ENCODE measurements at regions not wholly inside any gene's neighbourhood (a gene's known extent, or its start where the extent isn't known, plus 50 kb on each side); places are given as distances from the start of the nearest gene placed in this dataset.

DNA sequence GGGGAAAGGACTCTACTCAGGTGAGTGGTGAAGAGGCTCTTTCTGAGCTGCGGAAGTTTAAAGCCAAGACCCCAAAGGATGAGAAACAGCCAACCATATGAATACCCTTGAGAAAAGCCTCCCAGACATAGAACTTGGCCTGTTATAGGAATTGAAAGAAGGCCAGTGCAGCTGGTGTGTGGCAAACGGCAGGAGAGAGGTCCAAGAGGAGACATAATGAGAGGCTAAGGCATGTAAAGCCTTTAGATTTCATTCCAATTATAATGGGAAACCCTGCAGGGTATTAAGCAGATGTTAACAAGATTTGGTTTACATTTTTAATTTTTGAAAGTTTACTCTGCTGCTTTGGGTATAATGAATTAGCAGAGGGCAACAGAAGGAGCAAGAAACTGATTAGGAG, 552.1 kb upstream of the FBXO33 start:
- Histone ChIP-seq H3K27me3 (ENCODE audit: insufficient read depth) (no peaks in the 10 kb centered on the region), H3K79me2 (replicated peaks; ENCODE audit: insufficient read depth) (no peaks in the 10 kb centered on the region), H4K20me1 (replicated peaks; ENCODE audit: insufficient read depth) (no peaks in the 10 kb centered on the region), H3F3A (replicated peaks; ENCODE audit: low read depth) (no peaks in the 10 kb centered on the region), H3K4me2 (no peak overlapping the region), H3K9me2 (ENCODE audit: insufficient read depth) (no peaks in the 10 kb centered on the region), H3K4me3 (no peak overlapping the region), H2AFZ (no peak overlapping the region), H3K27ac (ENCODE audit: low read depth) (no peak overlapping the region), H3K4me1 (ENCODE audit: insufficient read depth) (no peaks in the 10 kb centered on the region), H3K36me3 (ENCODE audit: insufficient read depth) (no peaks in the 10 kb centered on the region)
- Mint-ChIP-seq H3K4me1 (peaks cover 4% of the 10 kb centered on the region; the same call in 1 of the 3 replicates), H3K9me3 (no peaks in the 10 kb centered on the region), H3K27ac (no peak overlapping the region), H3K27me3 (ENCODE audit: insufficient read depth, low read depth, poor library complexity) (no peaks in the 10 kb centered on the region), H3K36me3 (ENCODE audit: low read depth) (no peaks in the 10 kb centered on the region), H3K4me3 (no peak overlapping the region)
- TF ChIP-seq ZNF114 (CRISPR knock-in tag; IDR thresholded peaks at IDR 0.05) (no peak), EZH2phosphoT487 (IDR thresholded peaks at IDR 0.05; ENCODE audit: unreplicated experiment) (no peak)
- TF ChIP-seq, protein P1, sequence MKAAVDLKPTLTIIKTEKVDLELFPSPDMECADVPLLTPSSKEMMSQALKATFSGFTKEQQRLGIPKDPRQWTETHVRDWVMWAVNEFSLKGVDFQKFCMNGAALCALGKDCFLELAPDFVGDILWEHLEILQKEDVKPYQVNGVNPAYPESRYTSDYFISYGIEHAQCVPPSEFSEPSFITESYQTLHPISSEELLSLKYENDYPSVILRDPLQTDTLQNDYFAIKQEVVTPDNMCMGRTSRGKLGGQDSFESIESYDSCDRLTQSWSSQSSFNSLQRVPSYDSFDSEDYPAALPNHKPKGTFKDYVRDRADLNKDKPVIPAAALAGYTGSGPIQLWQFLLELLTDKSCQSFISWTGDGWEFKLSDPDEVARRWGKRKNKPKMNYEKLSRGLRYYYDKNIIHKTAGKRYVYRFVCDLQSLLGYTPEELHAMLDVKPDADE (IDR thresholded peaks at IDR 0.05) = no peak
- ATAC-seq (no peak), DNase-seq (ENCODE audit: low spot score) (no peak)

DNA sequence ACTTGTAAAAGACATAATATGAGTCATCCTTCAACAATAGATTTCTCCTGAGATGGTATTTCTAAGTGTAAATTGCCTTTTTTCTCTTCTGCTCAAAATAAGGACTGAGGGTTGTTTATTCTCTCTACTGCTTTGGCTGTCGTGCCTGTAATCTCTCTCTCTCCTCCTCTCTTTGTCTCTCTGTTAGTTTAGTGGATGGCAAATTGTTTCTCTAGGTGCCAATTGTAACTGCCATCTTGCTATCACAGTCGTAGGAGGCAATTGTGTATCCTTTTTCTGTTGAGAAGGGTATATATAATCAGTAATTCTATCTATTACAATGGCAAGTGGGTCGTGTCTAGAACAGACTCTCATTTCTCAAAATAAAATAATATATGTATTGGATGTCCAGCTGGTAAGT, 545.0 kb upstream of the FBXO33 start:
- no peaks in the 10 kb centered on the region for H3K79me2 ChIP-seq (replicated peaks; ENCODE audit: insufficient read depth)
- peaks cover 3% of the 10 kb centered on the region; the same call in 1 of the 2 replicates for H3K9me2 ChIP-seq (ENCODE audit: insufficient read depth)
- ATAC-seq (no peak), DNase-seq (ENCODE audit: low spot score) (no peak)
- no peak overlapping the region for H3K27ac ChIP-seq (ENCODE audit: low read depth)
- Mint-ChIP-seq H3K27ac (no peak overlapping the region), H3K36me3 (ENCODE audit: low read depth) (no peaks in the 10 kb centered on the region), H3K4me3 (no peak overlapping the region), H3K9me3 (no peaks in the 10 kb centered on the region), H3K27me3 (ENCODE audit: insufficient read depth, low read depth, poor library complexity) (no peaks in the 10 kb centered on the region), H3K4me1 (peaks cover 8% of the 10 kb centered on the region; the same call in 2 of the 3 replicates)
- no peaks in the 10 kb centered on the region for H3F3A ChIP-seq (replicated peaks; ENCODE audit: low read depth)
- H4K20me1 ChIP-seq (replicated peaks; ENCODE audit: insufficient read depth) = no peaks in the 10 kb centered on the region
- H3K27me3 ChIP-seq (ENCODE audit: insufficient read depth) = no peaks in the 10 kb centered on the region
- no peak overlapping the region for H2AFZ ChIP-seq
- peaks cover 7% of the 10 kb centered on the region for H3K4me1 ChIP-seq (ENCODE audit: insufficient read depth)
- no peak overlapping the region for H3K4me3 ChIP-seq
- no peak overlapping the region for H3K4me2 ChIP-seq
- no peaks in the 10 kb centered on the region for H3K36me3 ChIP-seq (ENCODE audit: insufficient read depth)
- TF ChIP-seq CREB1 (CRISPR knock-in tag; IDR thresholded peaks at IDR 0.05; ENCODE audit: low read depth) (no peak), ZNF331 (CRISPR knock-in tag; IDR thresholded peaks at IDR 0.05; ENCODE audit: low read depth) (no peak), JUNB (IDR thresholded peaks at IDR 0.05; ENCODE audit: unreplicated experiment) (no peak), POLR2AphosphoS5 (IDR thresholded peaks at IDR 0.05; ENCODE audit: low read depth) (no peak), EZH2phosphoT487 (IDR thresholded peaks at IDR 0.05; ENCODE audit: unreplicated experiment) (no peak), EZH2 (IDR thresholded peaks at IDR 0.05; ENCODE audit: low read depth, unreplicated experiment) (no peak), ZNF114 (CRISPR knock-in tag; IDR thresholded peaks at IDR 0.05) (no peak), STAT1 (IDR thresholded peaks at IDR 0.05; ENCODE audit: unreplicated experiment) (no peak)
- TF ChIP-seq, protein P2, sequence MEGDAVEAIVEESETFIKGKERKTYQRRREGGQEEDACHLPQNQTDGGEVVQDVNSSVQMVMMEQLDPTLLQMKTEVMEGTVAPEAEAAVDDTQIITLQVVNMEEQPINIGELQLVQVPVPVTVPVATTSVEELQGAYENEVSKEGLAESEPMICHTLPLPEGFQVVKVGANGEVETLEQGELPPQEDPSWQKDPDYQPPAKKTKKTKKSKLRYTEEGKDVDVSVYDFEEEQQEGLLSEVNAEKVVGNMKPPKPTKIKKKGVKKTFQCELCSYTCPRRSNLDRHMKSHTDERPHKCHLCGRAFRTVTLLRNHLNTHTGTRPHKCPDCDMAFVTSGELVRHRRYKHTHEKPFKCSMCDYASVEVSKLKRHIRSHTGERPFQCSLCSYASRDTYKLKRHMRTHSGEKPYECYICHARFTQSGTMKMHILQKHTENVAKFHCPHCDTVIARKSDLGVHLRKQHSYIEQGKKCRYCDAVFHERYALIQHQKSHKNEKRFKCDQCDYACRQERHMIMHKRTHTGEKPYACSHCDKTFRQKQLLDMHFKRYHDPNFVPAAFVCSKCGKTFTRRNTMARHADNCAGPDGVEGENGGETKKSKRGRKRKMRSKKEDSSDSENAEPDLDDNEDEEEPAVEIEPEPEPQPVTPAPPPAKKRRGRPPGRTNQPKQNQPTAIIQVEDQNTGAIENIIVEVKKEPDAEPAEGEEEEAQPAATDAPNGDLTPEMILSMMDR (conservative IDR thresholded peaks at IDR 0.05; ENCODE audit: low read depth in 2 of 2) = no peak
- TF ChIP-seq, protein P1 (IDR thresholded peaks at IDR 0.05) = no peak
- TF ChIP-seq, protein P3, sequence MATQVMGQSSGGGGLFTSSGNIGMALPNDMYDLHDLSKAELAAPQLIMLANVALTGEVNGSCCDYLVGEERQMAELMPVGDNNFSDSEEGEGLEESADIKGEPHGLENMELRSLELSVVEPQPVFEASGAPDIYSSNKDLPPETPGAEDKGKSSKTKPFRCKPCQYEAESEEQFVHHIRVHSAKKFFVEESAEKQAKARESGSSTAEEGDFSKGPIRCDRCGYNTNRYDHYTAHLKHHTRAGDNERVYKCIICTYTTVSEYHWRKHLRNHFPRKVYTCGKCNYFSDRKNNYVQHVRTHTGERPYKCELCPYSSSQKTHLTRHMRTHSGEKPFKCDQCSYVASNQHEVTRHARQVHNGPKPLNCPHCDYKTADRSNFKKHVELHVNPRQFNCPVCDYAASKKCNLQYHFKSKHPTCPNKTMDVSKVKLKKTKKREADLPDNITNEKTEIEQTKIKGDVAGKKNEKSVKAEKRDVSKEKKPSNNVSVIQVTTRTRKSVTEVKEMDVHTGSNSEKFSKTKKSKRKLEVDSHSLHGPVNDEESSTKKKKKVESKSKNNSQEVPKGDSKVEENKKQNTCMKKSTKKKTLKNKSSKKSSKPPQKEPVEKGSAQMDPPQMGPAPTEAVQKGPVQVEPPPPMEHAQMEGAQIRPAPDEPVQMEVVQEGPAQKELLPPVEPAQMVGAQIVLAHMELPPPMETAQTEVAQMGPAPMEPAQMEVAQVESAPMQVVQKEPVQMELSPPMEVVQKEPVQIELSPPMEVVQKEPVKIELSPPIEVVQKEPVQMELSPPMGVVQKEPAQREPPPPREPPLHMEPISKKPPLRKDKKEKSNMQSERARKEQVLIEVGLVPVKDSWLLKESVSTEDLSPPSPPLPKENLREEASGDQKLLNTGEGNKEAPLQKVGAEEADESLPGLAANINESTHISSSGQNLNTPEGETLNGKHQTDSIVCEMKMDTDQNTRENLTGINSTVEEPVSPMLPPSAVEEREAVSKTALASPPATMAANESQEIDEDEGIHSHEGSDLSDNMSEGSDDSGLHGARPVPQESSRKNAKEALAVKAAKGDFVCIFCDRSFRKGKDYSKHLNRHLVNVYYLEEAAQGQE (IDR thresholded peaks at IDR 0.05; ENCODE audit: unreplicated experiment) = no peak

Data from GM23338 (cell line).